HL-60 (cell line): ENCODE measurements at regions not wholly inside any gene's neighbourhood (a gene's known extent, or its start where the extent isn't known, plus 50 kb on each side); places are given as distances from the start of the nearest gene placed in this dataset.

Experiments used
- CTCF ChIP-seq: IDR thresholded peaks from one replicate; pipeline ENCODE4 v1.5.1; 2011; ENCODE audit warnings: low read length, control low read depth, inconsistent platforms; ENCODE audit not compliant: insufficient read depth
- GABPA ChIP-seq: IDR thresholded peaks from 2 replicates; pipeline ENCODE4 v1.6.1; 2012; ENCODE audit warnings: low read depth

- TF ChIP-seq CTCF (no peak), GABPA (no peak)
Measured at GRCh38 chr12:17680220-17680619, 409.8 kb downstream of the RERGL start.
